Coronary artery (tissue), 2 donors: ENCODE measurements at regions not wholly inside any gene's neighbourhood (a gene's known extent, or its start where the extent isn't known, plus 50 kb on each side); places are given as distances from the start of the nearest gene placed in this dataset.

Experiments used
- DNase-seq: peaks from one replicate; pipeline ENCODE4 v3.0.0-alpha.2; 2017; ENCODE audit warnings: low spot score
- H3K27ac ChIP-seq, 2 donors: fragments of 200-600 bp; sonication (generic); one replicate each; pipeline ENCODE4 v1.5.1; 2016 to 2019
- H3K4me3 ChIP-seq: fragments of 200-600 bp; sonication (generic); 2 replicates; pipeline ENCODE4 v1.5.1; 2016; ENCODE audit warnings: mild to moderate bottlenecking, moderate library complexity
- TF ChIP-seq, protein P1 (sequence below): fragments of 200-600 bp; sonication (generic); IDR thresholded peaks from one replicate; pipeline ENCODE4 v1.5.1; 2019; ENCODE audit warnings: antibody characterized with exemption

DNA sequence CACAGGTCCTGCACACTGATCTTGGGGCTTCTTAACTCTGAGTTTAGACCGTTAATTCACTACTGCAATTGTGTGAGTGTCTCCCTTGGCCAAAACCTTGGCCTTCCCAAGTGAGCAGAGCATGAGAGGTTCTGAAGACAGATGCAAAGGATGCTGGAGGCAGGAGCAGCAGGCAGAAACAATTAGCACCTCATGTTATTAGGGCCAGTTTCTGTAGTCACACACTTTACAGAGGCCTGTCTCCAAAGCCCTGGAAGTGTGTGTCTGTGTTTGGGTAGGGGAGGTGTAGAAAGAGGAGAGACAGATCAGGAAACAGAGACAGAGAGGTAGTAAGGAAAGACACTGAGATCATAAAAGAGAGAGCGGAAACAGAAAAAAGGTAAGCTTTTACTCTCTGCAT lies 533.8 kb downstream of the TMEM182 start:
- TF ChIP-seq, protein P1, sequence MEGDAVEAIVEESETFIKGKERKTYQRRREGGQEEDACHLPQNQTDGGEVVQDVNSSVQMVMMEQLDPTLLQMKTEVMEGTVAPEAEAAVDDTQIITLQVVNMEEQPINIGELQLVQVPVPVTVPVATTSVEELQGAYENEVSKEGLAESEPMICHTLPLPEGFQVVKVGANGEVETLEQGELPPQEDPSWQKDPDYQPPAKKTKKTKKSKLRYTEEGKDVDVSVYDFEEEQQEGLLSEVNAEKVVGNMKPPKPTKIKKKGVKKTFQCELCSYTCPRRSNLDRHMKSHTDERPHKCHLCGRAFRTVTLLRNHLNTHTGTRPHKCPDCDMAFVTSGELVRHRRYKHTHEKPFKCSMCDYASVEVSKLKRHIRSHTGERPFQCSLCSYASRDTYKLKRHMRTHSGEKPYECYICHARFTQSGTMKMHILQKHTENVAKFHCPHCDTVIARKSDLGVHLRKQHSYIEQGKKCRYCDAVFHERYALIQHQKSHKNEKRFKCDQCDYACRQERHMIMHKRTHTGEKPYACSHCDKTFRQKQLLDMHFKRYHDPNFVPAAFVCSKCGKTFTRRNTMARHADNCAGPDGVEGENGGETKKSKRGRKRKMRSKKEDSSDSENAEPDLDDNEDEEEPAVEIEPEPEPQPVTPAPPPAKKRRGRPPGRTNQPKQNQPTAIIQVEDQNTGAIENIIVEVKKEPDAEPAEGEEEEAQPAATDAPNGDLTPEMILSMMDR: no peak
- Histone ChIP-seq H3K27ac (no peak overlapping the region), H3K4me3 (no peak overlapping the region)
- no peak for DNase-seq

DNA sequence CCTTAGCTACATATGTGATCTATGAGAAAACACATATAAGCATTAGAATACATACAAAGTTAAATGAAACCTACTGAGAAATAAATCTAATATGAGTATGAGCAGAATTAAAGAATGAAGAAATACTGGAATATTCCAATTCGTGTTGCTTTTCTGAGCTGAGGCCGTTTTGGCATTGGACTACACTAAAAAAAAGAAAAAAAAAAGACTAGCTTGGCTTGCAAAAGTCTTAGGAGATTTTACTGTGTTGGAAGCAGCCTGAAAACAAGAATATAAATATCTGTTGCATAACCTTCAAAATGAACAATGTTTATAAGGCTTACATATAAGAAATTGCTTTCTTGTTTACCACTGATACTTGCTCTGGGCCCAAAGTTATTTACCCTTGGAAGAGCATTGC lies 562.8 kb downstream of the TMEM182 start:
- TF ChIP-seq, protein P1: no peak
- no peak for DNase-seq
- no peak overlapping the region for H3K4me3 ChIP-seq
- H3K27ac ChIP-seq: no peak overlapping the region

DNA sequence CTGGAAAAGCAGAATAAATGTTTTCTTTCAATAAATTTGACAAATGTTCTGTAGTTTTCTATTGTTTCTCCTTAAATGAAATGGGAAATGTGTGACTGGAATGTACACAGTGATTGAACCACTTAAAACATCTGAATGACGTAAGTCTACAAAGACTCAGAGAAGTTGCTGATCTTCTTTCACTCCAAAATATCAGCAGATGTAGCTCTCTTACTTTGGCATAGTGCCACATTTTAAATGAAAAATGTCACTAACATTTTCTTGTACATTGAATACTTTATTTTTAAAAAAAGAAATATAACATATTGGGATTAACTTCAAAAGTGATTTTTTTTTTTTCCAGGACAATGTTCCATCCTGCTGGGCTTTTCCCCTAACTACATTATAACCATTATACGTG lies 565.6 kb downstream of the TMEM182 start:
- TF ChIP-seq, protein P1: no peak
- no peak overlapping the region for H3K4me3 ChIP-seq
- DNase-seq: no peak
- no peak overlapping the region for H3K27ac ChIP-seq

DNA sequence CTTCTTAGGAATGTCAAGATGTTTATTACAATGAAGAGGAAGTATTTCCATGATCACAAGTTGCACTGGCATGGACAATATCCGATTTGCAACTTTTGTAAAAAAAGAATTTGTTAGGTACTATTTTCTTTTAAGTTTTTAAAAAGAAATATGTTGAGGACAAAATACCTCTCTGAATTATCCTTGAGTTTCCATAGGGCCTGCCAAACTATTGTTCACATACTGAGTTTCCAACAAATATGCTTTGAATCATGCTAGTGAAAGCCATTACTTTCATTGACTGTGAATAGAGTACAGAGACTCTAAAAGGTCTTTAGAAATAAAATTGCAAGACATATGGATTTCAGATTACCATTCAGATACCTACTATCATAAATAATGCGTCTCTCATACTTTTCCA lies 566.1 kb downstream of the TMEM182 start:
- no peak overlapping the region for H3K4me3 ChIP-seq
- no peak for DNase-seq
- H3K27ac ChIP-seq: no peak overlapping the region
- TF ChIP-seq, protein P1: no peak

DNA sequence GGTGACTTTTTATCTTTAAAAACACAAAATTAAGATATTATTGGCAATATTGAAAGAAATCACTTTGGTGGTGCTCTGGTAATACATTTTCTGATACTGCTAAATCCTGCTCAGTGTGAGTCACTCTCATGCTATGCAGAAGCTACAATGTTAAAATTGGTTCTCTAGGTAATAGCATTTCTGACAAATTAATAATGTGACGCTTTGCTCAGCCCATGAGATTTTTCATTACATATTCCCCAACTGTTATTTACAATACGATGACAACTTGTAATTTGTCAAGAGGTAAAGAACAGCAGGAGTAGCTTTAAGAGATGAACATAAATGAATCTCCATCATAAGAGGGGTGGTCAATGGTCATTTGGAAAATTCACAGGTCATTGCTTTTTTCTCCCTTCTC lies 573.6 kb downstream of the TMEM182 start:
- Histone ChIP-seq H3K27ac (no peak overlapping the region), H3K4me3 (no peak overlapping the region)
- TF ChIP-seq, protein P1: no peak
- DNase-seq: no peak

DNA sequence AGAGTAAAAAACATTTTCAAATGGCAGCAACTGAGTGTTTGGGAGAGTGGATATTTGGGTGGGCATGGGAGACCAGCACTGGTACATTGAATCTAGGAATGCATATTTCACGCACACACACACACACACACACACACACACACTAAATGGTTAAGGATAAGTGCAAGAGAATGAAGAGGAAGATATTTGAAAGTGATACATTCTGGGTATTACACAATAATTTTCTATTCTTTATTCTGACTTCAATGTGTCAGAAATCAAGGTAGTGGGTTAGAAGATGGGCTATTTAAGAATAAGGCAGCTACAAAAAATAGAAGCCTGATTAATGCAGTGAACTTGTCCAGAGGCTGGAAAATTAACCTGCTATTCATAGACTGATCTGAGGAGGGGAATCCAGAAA lies 577.0 kb downstream of the TMEM182 start:
- TF ChIP-seq, protein P1: no peak
- Histone ChIP-seq H3K4me3 (no peak overlapping the region), H3K27ac (no peak overlapping the region)
- DNase-seq: no peak

DNA sequence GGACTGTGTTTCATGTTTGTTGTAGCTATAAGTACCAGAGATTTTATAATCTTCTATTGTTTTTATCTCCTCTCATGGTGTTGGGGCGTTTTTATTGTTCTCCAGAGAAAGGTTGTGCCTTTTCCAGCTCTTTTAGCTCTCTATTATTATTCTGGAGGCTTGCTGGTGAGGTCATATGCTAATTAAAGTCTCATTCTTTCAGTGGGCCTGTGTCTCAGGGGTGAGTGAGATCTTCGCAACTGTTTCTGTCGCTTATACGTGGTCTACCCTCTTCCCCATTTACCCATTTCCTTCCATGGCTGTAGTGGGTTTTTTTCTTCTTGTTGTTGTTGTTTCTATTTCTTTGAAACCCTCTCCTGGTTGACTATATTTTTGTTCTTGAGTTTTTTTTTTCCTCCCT lies 584.9 kb downstream of the TMEM182 start:
- DNase-seq: no peak
- TF ChIP-seq, protein P1: no peak
- Histone ChIP-seq H3K4me3 (no peak overlapping the region), H3K27ac (no peak overlapping the region)
